Vagina (tissue), 2 donors: ENCODE measurements at regions not wholly inside any gene's neighbourhood (a gene's known extent, or its start where the extent isn't known, plus 50 kb on each side); places are given as distances from the start of the nearest gene placed in this dataset.

ENCODE experiments used
- DNase-seq, 2 donors: peaks; one replicate each; pipeline ENCODE4 v3.0.0-alpha.2; 2017; ENCODE audit errors: extremely low spot score in 2 of 2
- H3K27ac ChIP-seq: fragments of 200-600 bp; sonication (generic); one replicate; pipeline ENCODE4 v1.5.1; 2019
- H3K27me3 ChIP-seq: fragments of 200-600 bp; sonication (generic); one replicate; pipeline ENCODE4 v1.5.1; 2019
- H3K36me3 ChIP-seq, 2 donors: fragments of 200-600 bp; sonication (generic); one replicate each; pipeline ENCODE4 v1.5.1; 2017 to 2019
- H3K4me1 ChIP-seq: fragments of 200-600 bp; sonication (generic); one replicate; pipeline ENCODE4 v1.5.1; 2019
- H3K4me3 ChIP-seq, 2 donors: fragments of 200-600 bp; sonication (generic); 1 replicate in 1 of 2; 2 replicates in 1 of 2; pipeline ENCODE4 v1.5.1; 2016 to 2019
- H3K9me3 ChIP-seq: fragments of 200-600 bp; sonication (generic); one replicate; pipeline ENCODE4 v1.5.1; 2019
- POLR2A ChIP-seq, 2 donors: fragments of 450-650 bp; IDR thresholded peaks; one replicate each; pipeline ENCODE4 v1.6.1; 2017; ENCODE audit warnings: antibody characterized with exemption in 2 of 2, mild to moderate bottlenecking in 2 of 2, moderate library complexity in 2 of 2
- POLR2AphosphoS5 ChIP-seq, 2 donors: sonication (generic); formaldehyde crosslinking; IDR thresholded peaks; one replicate each; pipeline ENCODE4 v1.9.0; 2017; ENCODE audit warnings: antibody characterized with exemption in 2 of 2, mild to moderate bottlenecking in 2 of 2, low read depth in 1 of 2; ENCODE audit not compliant: insufficient read depth in 1 of 2
- intact Hi-C: fragments of 100-400 bp; cut with DNase I; formaldehyde crosslinking; loops from one replicate; pipeline ENCODE4 v1.15.1; 2023
- TF ChIP-seq, protein P1 (sequence below), 3 experiments: fragments of 450-650 bp in 2 of 3; fragments of 200-600 bp in 1 of 3; sonication (generic) in 1 of 3; IDR thresholded peaks; one replicate each; pipeline ENCODE4 v1.5.1; 2017 to 2019; ENCODE audit warnings: antibody characterized with exemption in 3 of 3, mild to moderate bottlenecking in 2 of 3, moderate library complexity in 2 of 3

DNA sequence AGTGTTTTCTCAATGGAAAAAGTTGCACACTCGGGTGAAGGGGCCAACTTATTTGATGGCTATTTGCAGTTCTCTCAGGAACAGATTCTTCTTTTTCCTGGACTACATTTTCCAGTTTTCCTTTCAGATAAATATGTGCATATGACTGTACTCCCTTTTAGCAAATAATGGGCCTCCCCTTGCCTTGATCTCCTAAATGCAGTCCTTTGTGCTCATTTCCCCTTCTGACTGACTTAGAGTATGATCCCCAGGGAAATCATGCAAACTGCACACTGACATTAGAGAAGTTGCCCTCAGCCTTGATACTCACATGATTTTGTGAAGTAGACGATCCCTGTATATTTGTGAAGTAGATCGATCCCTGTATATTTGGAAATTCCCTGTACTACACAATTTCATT lies 492.9 kb upstream of the NOVA1 start:
- intact Hi-C loops = no loop called here
- H3K4me3 ChIP-seq = no peak overlapping the region
- no peak for DNase-seq
- no peaks in the 10 kb centered on the region for H3K36me3 ChIP-seq
- no peaks in the 10 kb centered on the region for H3K9me3 ChIP-seq
- H3K27me3 ChIP-seq = no peaks in the 10 kb centered on the region
- no peak overlapping the region for H3K27ac ChIP-seq
- no peaks in the 10 kb centered on the region for H3K4me1 ChIP-seq
- TF ChIP-seq POLR2A (IDR thresholded peaks at IDR 0.05) (no peak), POLR2AphosphoS5 (IDR thresholded peaks at IDR 0.05; ENCODE audit: insufficient read depth in 1 of 2, low read depth in 1 of 2) (no peak)
- TF ChIP-seq, protein P1, sequence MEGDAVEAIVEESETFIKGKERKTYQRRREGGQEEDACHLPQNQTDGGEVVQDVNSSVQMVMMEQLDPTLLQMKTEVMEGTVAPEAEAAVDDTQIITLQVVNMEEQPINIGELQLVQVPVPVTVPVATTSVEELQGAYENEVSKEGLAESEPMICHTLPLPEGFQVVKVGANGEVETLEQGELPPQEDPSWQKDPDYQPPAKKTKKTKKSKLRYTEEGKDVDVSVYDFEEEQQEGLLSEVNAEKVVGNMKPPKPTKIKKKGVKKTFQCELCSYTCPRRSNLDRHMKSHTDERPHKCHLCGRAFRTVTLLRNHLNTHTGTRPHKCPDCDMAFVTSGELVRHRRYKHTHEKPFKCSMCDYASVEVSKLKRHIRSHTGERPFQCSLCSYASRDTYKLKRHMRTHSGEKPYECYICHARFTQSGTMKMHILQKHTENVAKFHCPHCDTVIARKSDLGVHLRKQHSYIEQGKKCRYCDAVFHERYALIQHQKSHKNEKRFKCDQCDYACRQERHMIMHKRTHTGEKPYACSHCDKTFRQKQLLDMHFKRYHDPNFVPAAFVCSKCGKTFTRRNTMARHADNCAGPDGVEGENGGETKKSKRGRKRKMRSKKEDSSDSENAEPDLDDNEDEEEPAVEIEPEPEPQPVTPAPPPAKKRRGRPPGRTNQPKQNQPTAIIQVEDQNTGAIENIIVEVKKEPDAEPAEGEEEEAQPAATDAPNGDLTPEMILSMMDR (IDR thresholded peaks at IDR 0.05) = no peak

DNA sequence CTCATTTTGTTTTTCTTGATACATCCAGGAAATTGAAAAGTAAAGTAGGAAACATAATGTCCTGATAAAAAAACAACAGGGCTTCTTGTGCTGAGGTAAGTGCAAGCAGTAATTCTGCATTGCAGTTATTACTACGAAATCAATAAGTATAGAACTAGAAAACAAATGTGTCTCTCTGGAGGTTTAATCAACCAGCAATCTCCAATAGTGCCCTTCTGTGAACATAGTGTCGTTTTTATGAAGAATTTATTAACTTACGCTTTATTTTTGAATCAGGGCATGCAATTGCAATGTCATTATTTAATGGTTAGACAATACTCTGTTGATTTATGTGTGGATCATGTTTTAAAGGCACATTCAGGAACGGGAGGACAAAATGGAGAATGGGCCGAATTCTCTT lies 494.1 kb upstream of the NOVA1 start:
- intact Hi-C loops = no loop called here
- TF ChIP-seq POLR2AphosphoS5 (IDR thresholded peaks at IDR 0.05; ENCODE audit: insufficient read depth in 1 of 2, low read depth in 1 of 2) = no peak
- TF ChIP-seq POLR2A (IDR thresholded peaks at IDR 0.05) = no peak
- TF ChIP-seq, protein P1 (IDR thresholded peaks at IDR 0.05) = no peak
- no peak for DNase-seq
- no peaks in the 10 kb centered on the region for H3K4me1 ChIP-seq
- no peaks in the 10 kb centered on the region for H3K27me3 ChIP-seq
- H3K36me3 ChIP-seq = no peaks in the 10 kb centered on the region
- H3K9me3 ChIP-seq = no peaks in the 10 kb centered on the region
- H3K27ac ChIP-seq = no peak overlapping the region
- no peak overlapping the region for H3K4me3 ChIP-seq

DNA sequence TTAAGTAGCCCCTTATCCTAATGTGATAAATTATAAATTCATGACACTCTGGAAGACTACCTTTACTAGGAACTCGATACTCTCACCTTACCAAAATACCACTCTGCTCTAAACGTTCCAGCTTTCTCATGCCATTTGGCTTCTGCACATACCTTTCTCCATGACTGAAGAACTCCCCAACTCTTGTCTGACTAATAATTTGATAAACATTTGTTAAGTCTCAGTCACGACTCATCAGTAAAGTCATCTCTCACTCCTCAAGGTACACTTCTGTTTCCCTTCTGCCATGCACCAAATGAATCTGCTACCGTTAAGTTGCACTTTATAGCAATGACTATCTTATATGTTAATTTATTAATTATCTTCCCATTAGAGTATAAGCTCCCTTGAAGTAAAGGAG lies 498.3 kb upstream of the NOVA1 start:
- TF ChIP-seq, protein P1 (IDR thresholded peaks at IDR 0.05) = no peak
- no peak for TF ChIP-seq POLR2AphosphoS5 (IDR thresholded peaks at IDR 0.05; ENCODE audit: insufficient read depth in 1 of 2, low read depth in 1 of 2)
- no peak for TF ChIP-seq POLR2A (IDR thresholded peaks at IDR 0.05)
- DNase-seq = no peak
- H3K27ac ChIP-seq = no peak overlapping the region
- intact Hi-C loops = no loop called here
- H3K4me3 ChIP-seq = no peak overlapping the region
- H3K27me3 ChIP-seq = no peaks in the 10 kb centered on the region
- no peaks in the 10 kb centered on the region for H3K9me3 ChIP-seq
- H3K4me1 ChIP-seq = no peaks in the 10 kb centered on the region
- H3K36me3 ChIP-seq = no peaks in the 10 kb centered on the region

DNA sequence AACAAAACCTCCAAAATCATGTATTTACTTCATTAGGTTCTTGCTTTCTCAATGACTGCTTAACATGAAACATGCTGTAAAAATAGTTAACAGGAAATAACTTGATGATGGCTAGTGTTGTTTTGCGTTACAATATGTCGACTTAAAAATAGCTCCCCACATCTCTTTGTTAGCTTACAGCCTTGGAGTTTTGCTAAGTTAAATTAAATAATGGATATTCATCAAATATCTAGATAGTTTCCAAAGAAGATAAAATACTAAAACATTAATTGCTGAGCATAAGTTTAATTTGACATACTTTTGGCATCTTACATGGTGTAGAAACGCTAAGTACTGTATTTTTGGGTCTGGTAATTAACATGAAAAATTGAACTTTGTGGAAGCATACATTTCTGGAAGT lies 500.6 kb upstream of the NOVA1 start:
- Histone ChIP-seq H3K4me3 (no peak overlapping the region), H3K27me3 (no peaks in the 10 kb centered on the region), H3K27ac (no peak overlapping the region), H3K4me1 (no peaks in the 10 kb centered on the region), H3K36me3 (no peaks in the 10 kb centered on the region), H3K9me3 (no peaks in the 10 kb centered on the region)
- intact Hi-C loops = no loop called here
- no peak for TF ChIP-seq POLR2AphosphoS5 (IDR thresholded peaks at IDR 0.05; ENCODE audit: insufficient read depth in 1 of 2, low read depth in 1 of 2)
- TF ChIP-seq, protein P1 (IDR thresholded peaks at IDR 0.05) = no peak
- no peak for TF ChIP-seq POLR2A (IDR thresholded peaks at IDR 0.05)
- DNase-seq = no peak

DNA sequence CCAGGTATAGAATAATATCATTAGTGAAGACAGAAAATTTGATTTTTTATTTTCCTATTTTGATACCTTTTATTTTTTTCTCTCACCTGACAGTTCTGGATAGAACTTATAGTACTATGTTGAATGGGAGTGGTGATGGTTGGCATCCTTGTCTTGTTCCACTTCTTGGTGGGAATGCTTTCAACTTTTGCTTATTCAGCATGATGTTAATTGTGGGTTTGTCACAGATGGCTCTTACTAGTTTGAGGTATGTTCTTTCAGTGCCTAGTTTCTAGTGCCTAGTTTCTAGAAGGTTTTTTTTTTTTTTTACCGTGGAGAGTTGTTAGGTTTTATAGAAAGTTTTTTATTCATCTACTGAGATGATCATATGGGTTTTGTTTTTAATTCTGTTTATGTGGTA lies 516.3 kb upstream of the NOVA1 start:
- H3K27ac ChIP-seq = no peak overlapping the region
- H3K9me3 ChIP-seq = no peaks in the 10 kb centered on the region
- H3K4me3 ChIP-seq = no peak overlapping the region
- no peaks in the 10 kb centered on the region for H3K27me3 ChIP-seq
- intact Hi-C loops = no loop called here
- no peaks in the 10 kb centered on the region for H3K36me3 ChIP-seq
- H3K4me1 ChIP-seq = no peaks in the 10 kb centered on the region
- TF ChIP-seq, protein P1 (IDR thresholded peaks at IDR 0.05) = no peak
- TF ChIP-seq POLR2AphosphoS5 (IDR thresholded peaks at IDR 0.05; ENCODE audit: insufficient read depth in 1 of 2, low read depth in 1 of 2) (no peak), POLR2A (IDR thresholded peaks at IDR 0.05) (no peak)
- no peak for DNase-seq
